ENCODE measurements at regions not wholly inside any gene's neighbourhood (a gene's known extent, or its start where the extent isn't known, plus 50 kb on each side); places are given as distances from the start of the nearest gene placed in this dataset.

- Histone ChIP-seq H3K27me3 (ENCODE audit: control insufficient read depth, insufficient read depth, low read length) (no peaks in the 10 kb centered on the region), H3K4me3 (ENCODE audit: low read depth, low read length) (no peak overlapping the region), H3K79me2 (no peaks in the 10 kb centered on the region), H3K4me1 (no peaks in the 10 kb centered on the region), H3K9ac (no peak overlapping the region), H3K36me3 (ENCODE audit: control insufficient read depth, insufficient read depth, low read length) (no peaks in the 10 kb centered on the region), H3K27ac (no peak overlapping the region), H3K4me2 (ENCODE audit: low read length) (no peak overlapping the region), H3K9me3 (ENCODE audit: control insufficient read depth, low read length) (no peaks in the 10 kb centered on the region), H2AFZ (no peak overlapping the region)
- TF ChIP-seq CTCF (IDR thresholded peaks at IDR 0.05): no peak
Observed at GRCh38 chr15:57867970-57868798, 161.7 kb downstream of the POLR2M start.

GRCh38 chr15:57870667-57871066 is 164.2 kb downstream of the POLR2M start:
- Histone ChIP-seq H3K4me2 (ENCODE audit: low read length) (no peak overlapping the region), H3K27me3 (ENCODE audit: control insufficient read depth, insufficient read depth, low read length) (no peaks in the 10 kb centered on the region), H3K9me3 (ENCODE audit: control insufficient read depth, low read length) (no peaks in the 10 kb centered on the region), H3K79me2 (no peaks in the 10 kb centered on the region), H3K9ac (no peak overlapping the region), H2AFZ (no peak overlapping the region), H3K4me1 (no peaks in the 10 kb centered on the region), H3K27ac (no peak overlapping the region), H3K36me3 (ENCODE audit: control insufficient read depth, insufficient read depth, low read length) (no peaks in the 10 kb centered on the region), H3K4me3 (ENCODE audit: low read depth, low read length) (no peak overlapping the region)
- no peak for TF ChIP-seq CTCF (IDR thresholded peaks at IDR 0.05)

GRCh38 chr15:57872281-57873030 is 165.9 kb downstream of the POLR2M start:
- H2AFZ ChIP-seq: no peak overlapping the region
- H3K4me2 ChIP-seq (ENCODE audit: low read length): no peak overlapping the region
- no peak overlapping the region for H3K27ac ChIP-seq
- TF ChIP-seq CTCF (IDR thresholded peaks at IDR 0.05): no peak
- H3K9me3 ChIP-seq (ENCODE audit: control insufficient read depth, low read length): no peaks in the 10 kb centered on the region
- no peaks in the 10 kb centered on the region for H3K27me3 ChIP-seq (ENCODE audit: control insufficient read depth, insufficient read depth, low read length)
- H3K79me2 ChIP-seq: no peaks in the 10 kb centered on the region
- no peak overlapping the region for H3K9ac ChIP-seq
- H3K36me3 ChIP-seq (ENCODE audit: control insufficient read depth, insufficient read depth, low read length): no peaks in the 10 kb centered on the region
- no peak overlapping the region for H3K4me3 ChIP-seq (ENCODE audit: low read depth, low read length)
- no peaks in the 10 kb centered on the region for H3K4me1 ChIP-seq

- Histone ChIP-seq H2AFZ (no peak overlapping the region), H3K27ac (no peak overlapping the region), H3K36me3 (ENCODE audit: control insufficient read depth, insufficient read depth, low read length) (no peaks in the 10 kb centered on the region), H3K4me2 (ENCODE audit: low read length) (no peak overlapping the region), H3K79me2 (no peaks in the 10 kb centered on the region), H3K9me3 (ENCODE audit: control insufficient read depth, low read length) (no peaks in the 10 kb centered on the region), H3K4me3 (ENCODE audit: low read depth, low read length) (no peak overlapping the region), H3K4me1 (no peaks in the 10 kb centered on the region), H3K9ac (no peak overlapping the region), H3K27me3 (ENCODE audit: control insufficient read depth, insufficient read depth, low read length) (no peaks in the 10 kb centered on the region)
- TF ChIP-seq CTCF (IDR thresholded peaks at IDR 0.05): no peak
Observed at GRCh38 chr15:57873564-57874209, 167.2 kb downstream of the POLR2M start.
